RPMI8226 (cell line): ENCODE measurements at regions not wholly inside any gene's neighbourhood (a gene's known extent, or its start where the extent isn't known, plus 50 kb on each side); places are given as distances from the start of the nearest gene placed in this dataset.

Source experiments
- DNase-seq: peaks from one replicate; pipeline ENCODE4 v3.0.0-alpha.2; 2015

DNA sequence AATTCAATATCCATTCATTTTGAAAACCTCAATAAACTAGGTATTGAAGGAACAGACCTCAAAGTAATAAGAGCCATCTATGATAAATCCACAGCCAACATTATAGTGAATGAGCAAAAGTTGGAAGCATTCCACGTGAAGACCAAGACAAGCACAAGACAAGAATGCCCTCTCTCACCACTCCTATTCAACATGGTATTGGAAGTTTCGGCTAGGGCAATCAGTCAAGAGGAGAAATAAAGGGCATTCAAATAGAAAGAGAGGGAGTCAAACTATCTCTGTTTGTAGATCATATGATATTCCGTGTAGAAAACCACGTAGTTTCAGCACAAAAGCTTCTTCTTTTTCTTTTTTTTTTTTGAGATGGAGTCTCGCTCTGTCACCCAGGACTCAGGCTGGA, 550.3 kb downstream of the FSCB start:
- no peak for DNase-seq

DNA sequence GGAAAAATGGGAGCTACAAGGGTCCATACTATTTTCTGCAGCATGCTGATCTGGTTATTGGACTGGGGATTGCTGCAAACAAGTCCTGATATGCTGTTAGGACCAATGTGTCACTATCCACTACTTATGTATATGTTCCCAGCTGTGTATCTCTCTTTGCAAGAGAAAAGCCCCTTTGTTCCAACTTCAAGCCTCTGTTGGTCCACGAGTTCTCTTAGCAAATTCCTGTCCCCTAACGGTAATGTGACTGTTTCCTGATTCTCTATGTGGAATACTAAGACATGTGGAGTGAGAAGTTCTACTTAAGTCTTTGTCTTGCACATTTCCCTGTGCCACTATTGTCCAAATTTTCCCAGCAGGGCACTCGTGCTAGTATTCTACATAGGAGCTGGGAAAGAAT, 557.7 kb downstream of the FSCB start:
- DNase-seq, result no peak

DNA sequence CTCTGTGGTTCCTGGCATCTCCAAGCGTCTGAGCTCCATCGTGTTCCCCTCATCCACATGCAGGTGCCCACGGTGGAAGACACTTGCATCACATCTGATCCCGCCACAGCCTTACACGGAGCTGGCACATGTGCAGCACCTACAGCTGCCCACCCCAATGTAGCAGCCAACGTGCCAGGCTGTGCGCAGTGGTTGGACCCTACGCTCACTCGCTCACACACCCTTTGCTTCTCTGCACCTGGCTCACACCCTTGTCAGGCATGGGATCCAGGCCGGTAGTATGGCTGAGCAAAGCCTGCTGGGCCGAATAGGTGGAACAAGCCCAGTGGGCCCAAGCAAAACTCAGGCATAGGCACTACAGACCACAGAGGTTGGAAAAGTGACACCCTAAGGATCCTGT, 567.2 kb downstream of the FSCB start:
- DNase-seq, result no peak

DNA sequence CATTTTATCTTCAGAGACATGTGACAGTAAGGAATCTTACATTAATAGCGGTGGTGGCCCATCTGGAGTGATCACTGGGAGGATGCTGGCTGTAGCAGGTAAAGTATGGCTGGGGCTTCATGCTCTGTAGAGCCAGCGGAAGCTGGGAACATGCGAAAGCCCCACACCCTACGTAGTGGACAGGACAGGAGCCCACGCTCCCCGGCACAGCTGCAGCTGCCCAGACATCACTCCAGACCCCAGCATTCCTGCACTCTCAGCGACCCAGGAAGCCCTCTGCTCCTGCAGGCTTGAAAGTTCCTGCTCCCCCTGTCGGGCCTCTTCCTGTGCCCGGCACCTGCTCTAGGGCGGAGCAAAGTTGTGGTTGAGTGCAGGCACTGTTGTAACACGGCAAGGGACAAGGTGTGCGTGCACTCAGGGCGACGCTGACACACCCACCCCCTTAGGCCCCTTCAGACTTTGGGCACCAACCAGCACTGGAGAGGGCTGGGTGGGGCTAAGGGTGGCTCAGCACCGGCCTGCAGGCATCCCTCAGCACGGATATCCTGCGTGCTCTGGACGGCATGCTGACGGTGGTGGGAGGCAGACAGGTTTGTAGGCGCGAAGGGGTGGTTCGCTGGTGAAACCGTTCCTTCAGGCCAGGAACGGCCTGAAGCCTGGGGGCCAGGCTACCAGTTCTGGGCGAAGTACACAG, 568.3 kb downstream of the FSCB start:
- DNase-seq, result no peak

DNA sequence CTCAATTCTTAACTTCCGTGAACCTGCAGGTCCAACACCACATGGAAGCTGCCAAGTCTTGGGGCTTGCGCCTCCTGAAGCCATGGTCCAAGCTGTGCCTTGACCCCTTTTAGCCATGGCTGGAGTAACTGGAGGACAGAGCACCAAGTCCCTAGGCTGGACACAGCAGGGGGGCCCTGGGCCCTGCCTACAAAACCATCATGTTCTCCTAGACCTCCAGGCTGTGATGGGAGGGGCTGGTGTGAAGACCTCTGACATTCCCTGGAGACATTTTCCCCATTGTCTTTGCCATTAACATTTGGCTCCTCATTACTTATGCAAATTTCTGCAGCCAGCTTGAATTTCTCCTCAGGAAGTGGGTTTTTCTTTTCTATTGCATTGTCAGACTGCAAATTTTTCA, 570.1 kb downstream of the FSCB start:
- DNase-seq, result no peak

DNA sequence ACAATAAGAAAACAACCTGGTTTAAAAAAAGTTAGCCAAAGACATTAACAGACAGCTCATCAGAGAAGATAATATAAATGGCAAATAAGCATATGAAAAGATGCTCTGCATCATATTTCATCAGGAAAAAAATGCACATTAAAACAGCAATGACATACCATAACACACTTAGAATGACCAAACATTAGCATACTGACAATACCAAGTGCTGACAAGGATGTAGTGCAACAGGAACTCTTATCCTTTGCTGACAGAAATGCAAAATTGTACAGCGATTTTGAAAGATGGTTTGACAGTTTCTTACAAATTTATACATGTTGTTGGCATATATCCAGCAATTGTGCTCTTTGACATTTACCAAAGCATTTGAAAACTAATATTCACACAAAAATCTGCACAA, 573.0 kb downstream of the FSCB start:
- DNase-seq, result no peak

DNA sequence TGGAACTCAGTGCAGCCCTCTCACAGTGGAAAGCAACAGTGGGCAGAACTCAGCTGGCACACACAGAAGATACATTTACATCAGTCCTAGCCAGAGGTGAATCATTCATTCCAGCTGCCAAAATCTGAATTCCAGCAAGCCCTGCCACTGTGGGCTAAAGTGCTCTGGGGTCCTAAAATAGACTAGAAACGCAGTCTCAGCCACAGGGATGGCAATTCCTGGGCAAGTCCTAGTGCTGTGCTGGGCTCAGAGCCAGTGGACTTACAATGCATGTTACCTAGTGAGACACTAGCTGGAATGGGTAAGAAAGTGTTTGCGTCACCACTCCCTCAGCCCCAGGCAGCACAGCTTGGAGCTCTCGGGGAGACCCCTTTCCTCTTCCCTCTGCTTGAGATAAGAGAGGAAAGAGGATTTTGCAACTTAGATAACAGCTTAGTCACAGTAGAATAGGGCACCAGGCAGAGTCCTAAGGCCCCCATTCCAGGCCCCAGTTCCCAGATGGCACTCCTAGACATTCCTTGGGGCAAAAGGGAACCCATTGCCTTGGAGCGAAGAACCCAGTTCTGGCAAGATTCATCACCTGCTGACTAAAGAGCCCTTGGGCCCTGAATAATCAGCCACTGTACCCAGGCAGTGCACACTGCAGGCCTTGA, 592.9 kb downstream of the FSCB start:
- DNase-seq, result no peak

DNA sequence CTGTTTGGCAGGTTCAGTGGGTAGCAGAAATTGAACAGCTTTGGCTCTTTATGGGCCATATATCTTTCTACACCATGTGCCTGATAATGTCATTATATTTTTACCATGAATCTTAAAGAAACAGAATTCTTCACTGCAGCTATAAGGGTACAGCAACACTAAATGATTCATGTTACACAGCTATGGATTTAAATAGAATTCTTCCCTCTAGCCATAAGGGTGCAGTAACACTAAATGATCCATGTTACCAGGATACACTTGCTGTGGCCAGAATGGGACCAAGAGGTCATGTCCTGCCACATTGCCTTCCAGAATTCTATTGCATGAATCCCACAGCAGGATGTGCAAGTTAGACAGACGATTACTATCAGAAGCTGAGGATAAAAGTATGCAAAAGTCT, 603.9 kb downstream of the FSCB start:
- DNase-seq, result no peak

DNA sequence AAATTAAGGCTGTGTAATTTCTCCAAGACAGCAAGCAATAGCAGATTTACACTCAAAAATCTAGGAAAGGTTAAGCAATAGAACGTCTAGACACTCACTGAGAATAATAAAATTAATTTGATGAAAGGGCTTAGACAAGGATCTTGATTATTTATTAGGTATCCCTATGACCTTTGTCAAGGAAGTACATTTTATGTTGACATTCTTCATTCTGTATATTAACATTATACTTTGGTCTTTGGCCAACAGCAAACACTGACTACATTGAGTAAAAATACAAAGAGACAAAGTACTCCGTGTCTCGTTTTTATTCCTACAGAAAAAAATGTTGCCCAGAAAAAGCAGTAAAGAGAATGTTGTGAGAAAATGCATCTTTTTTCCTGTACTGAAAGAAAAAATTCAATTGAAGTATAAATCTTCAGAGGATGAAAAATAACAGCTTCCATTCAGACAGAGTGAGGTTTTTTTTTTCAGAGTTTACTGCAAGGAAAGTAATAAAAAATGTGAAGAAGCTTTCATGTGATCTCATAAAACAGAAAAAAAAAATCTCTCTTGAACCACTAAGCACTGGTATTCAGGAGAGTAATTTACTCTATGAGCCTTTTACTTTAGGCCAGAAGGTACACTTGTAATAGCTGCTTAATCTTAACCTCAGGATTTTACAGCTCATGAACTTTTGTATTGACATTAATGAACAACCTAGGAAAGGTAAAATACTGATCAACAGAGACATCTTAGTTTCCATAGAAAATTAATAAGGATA, 605.0 kb downstream of the FSCB start:
- no peak for DNase-seq

DNA sequence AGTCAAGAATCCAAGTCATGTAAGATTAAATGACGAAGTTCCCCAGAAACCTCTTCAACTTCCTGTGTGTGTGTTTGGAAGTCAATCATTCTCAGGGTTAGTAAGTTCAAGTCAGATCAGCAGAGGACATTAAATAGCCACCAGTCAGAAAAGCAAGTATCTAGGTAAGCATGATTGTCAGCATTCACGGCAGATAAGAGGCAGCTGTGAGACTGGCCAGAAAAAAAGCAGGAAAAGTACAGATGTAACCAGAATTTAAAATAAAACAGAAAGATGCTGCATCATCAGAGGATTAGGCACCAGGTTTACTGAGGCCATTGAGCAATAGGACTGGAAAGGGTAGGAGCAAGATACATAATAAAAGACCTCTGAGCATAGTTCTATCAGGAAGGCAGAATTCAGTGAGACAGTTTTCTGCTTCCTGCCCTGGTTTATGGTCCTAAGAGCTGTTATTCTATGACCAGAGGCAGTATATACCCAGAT, 606.9 kb downstream of the FSCB start:
- peak; percentile 17 for DNase-seq

DNA sequence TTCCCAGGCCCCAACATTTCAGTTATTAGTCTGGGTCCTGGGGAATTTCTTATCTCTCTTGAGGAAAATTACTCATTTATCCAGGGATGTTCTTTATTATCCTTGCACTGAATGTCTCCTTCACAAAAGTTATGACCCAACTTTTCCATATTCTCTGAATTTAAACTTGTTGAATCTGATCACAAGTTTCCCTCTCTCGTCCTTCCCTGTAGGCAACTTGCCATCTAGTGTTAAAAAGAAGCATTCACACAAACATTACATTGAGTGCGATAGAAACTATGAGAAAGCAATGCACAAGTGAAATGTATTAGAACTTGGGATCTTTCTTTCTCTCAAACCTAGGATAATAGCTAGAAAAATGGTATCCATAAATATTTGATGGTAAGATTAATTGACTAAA, 608.4 kb downstream of the FSCB start:
- no peak for DNase-seq

DNA sequence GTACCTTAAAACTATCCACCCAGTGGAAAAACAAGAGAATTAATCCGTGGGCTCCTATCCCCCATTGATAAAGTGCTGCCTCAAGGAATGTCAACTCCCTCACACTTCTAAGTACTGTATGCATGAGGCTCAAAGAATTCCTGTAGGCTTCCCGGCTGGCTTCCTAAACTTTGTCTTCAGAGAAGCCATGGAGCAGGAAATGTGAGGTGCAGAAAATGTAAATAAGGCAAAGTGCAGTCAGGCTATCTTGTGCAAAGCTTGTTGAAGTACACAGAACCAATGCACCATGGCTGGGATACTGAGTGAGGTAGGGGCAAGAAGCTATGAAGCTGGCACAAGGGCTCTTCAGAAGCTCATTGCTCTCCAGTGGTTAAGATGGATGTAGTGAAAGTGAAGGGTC, 611.0 kb downstream of the FSCB start:
- no peak for DNase-seq

DNA sequence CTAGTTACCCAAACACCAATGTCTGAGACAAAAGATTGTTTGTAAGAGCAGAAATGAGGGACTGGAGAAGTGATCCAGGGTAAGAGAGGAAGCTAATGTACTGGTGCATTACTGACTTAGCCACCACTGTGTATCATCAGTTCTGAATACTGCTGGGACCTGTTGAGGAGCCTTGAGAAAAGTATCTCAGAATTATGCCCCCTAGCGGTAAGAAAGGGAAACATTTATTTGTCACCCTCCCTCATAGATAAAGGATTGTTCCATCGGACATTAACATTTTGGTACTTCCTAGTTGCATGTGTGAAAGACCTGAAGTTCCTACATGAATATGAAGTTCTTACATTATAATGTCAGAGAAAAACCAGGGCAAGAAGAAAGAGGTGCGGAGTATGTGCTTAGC, 612.5 kb downstream of the FSCB start:
- peak; percentile 25 for DNase-seq

DNA sequence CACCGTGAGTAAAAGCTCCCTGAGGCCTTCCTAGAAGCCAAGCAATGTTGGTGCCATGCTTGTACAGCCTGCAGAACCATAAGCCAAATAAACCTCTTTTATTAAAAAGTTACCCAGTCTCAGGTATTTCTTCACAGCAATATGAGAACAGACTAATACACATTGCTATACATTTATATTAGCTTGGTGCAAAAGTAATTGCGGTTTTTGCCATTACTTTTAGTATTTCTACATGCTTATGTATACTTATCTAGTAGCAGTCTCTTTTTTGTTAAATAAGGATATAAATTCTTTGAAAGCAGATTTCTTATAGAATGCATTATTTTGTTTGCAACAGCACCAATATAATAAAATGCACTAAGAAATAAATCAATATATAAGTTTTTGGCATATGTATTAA, 619.6 kb downstream of the FSCB start:
- DNase-seq, result no peak

DNA sequence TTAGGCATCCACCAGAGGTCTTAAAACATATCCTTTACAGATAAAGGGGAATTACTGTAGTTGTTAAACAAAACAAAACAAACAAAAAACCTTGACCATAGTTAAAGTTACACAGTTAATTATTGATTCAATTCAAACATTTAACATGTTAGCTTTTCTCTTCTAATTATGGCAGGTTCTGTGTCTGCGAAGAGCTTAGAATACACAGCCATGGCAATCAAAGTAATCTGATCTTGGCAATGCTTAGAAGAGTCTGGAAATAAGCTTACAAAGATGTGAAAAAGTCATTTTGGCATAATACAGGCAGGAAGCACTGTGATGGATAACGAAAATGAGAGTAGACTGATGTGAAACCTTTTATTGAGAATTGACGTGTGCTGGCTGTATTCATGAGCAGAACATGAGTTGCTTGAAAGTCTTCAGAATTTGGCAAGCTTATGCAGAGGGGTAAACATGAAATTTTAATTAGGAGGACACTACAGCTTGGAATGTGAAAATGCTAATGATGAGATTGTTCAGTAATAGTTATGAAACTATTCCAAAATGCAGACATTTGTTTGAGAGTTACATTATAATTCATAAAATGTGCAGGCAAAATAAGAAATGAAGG, 629.6 kb downstream of the FSCB start:
- no peak for DNase-seq

DNA sequence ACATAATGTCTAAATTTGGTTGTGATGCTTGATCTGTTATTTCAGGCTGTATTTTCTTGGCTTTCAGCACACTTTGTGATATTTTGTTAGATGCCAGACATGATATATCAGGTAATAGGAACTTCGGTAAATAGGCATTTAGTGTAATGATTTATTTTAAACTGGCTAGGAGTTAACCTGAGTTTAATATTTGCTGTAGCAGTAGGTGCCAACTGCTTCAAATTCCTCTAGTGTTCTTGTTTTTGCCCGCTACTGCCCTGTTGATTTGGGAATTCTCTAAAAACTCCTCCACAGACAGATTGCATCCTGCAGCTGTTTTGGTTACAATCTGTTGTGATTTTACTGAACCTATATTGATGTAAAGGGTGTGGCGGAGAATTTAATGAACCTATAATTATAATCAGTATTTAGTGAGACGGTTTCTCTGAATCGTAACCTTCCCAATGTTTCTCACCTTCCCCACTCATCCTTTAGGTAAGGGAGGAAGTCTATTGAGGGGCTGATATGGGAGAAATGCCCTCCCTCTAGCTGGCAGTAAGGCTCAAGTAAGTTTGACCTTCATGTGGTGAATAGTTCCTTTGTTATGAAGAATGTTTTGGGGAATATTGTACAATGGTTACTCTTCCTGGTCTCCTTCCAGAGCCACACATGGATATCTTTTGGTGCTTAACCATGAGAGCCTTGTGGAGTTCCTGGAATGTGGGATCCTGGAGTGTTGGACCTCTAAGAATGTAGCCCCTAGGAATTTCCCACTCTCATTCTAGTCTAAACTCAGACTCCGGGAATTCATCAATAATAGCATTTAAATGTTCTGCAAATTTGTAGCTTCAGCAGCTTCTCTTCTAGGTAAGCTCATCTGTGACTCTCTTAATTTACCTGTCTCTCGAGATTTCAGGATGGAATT, 634.1 kb downstream of the FSCB start:
- DNase-seq, result no peak

DNA sequence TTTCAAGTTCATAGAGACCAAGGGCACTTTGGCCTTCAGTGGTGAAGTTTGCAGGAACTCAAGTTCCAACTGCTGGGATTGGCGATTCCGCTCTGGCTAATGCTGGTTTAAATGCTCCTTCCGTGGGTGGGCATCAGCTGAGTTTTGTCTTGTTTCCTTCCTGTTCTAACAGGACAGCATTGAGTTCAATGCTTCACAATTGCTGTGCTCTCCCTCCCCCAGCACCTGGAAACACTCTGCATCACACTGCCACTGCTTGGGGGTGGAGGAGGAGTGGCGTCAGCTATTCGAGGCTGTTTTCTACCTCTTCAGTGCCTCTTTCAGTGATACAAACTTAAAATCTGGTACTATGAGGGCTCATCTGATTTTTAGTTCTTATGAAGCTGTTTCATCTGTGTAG, 634.9 kb downstream of the FSCB start:
- no peak for DNase-seq

DNA sequence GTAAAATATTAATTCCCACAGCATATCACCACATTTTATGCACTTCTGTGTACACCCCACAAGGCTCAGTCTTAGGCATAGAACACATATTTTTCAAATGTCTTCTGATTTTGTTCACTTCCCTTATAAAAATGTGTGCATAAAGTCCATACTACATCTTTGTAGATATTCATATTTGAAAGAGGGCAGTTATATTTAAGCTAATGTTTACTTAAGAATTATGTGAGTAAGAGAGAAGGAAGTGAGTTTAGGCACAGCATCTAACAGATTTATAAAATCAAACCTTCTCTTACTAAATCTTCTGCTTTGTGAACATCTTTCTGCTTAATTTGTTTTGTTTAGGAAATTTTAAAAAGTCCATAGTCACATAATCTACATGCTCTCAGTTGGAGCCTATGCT, 648.1 kb downstream of the FSCB start:
- no peak for DNase-seq

DNA sequence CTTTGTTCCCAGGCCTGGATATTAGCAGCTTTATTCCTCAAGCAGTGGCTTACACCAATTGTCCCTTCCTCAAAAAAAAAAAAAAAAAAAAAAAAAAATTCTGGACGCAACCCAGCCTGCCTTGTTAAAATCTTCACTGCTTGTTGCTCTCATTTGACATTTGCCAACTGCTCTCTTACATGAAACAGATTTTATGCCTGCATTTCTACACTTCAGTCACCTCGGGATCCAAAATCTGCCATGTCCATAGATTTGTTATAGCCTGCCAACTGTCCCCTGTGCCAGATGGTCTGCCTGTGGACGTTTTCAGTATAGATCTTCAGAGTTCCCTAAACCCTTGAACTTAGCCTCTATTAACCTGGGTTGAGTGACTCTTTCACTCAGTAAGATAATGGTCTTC, 651.5 kb downstream of the FSCB start:
- DNase-seq, result no peak

DNA sequence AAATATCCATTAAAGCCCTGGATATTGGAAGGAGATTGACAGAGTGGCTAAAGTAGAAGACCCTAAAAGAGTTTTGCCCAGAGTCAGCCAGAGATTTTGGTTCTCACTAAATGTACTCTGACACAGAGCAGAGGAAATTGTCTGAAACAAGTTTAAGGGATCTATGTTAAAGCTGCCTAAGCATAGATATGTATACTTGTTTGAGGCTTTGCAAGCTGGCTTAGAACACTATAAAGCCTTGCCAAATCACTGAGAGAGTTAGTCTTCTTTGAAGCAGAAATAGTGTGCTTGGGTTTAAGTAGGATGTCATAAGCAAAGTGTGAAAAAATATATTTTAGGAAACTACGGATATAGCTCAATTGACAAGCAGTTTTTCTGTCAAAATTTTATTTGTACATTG, 653.5 kb downstream of the FSCB start:
- DNase-seq, result no peak

DNA sequence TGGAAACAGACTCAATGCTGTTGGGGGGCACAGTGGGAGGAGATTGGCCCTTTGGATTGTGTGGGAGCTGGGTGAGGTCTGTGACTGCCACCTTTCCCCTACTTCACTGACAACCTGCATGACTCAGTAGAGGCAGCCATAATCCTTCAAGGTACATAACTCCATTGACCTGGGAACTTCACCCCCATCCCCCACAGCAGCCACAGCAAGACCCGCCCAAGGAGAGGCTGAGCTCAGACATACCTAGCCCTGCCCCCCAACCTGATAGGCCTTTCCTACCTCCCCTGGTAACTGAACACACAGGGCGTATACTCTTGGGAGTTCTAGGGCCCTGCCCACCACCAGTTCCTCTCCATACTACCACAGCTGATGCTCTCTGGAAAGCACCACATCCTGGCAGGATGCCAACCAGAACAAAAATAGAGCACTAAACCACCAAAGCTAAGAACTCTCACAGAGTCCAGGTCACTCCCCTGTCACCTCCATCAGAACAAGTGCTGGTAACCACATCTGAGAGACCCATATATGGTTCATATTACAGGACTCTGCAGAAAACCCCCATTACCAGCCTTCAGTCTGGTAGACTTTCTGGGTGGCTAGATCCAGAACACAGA, 703.9 kb downstream of the FSCB start:
- peak; percentile 30 for DNase-seq

DNA sequence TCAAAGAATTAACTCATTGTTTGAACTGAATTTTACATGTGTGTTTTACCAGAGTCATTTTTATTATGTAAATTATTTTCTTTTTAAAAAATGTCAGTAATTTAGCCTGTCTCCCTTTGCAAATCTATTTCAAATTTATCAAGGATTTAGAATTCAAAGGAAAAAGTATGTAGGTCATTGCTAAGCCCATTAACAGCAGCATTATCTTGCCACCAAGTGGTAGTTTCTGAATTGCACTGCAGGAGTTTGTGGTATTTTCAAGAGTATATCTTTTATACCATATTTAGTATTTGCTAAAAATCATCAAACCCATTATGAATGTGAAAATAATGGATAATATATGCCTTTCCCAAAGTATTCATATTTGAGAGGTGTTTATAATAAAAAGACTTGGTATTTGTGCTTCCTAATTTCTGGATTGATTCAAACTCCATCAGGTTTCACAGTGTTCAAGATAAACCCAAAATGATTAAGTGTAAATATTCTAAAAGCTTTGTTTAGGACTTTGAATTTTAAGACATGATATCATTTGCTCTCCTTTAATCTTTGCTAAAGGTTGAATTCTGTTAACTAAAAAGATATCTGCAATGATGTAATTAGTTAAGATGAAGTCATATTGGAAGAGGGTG, 711.4 kb downstream of the FSCB start:
- DNase-seq, result no peak
